ENCODE measurements at regions not wholly inside any gene's neighbourhood (a gene's known extent, or its start where the extent isn't known, plus 50 kb on each side); places are given as distances from the start of the nearest gene placed in this dataset.
"Not testable (repeated sequence)": the region's sequence is repeated elsewhere in the genome, so short reads cannot be mapped to it uniquely, and the experiment has no call there.

DNA sequence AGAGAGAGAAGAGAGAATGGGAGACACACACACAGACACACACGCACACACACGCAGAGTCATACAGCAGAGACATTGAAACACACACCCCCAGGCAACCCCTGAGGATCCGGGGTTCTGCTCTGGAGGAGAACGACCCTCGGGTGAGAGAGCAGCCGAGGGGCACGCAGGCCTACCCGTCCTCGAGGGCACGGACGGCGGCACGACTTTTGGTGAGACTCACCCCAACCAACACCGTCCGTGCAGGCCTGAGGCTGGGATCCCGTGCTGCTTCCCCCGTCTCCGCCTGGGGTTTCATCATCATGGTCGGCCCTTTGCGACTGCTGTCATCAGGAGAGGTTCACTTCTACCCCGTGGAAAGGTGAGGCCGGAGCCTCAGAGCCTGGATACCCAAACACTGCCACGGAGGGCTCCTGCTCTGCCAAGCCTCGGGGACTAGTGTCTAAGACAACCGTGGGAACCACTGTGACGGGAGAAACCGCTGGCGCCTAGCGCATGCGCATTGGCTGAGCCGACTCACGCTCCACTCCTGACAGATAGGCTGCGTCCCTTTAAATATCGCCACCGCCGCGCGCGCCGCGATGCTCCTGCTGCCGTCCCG, 703.4 kb upstream of the TPTE start:
- H3K4me1 ChIP-seq (ENCODE audit: control insufficient read depth in 1 of 2, insufficient read depth in 2 of 2, low read length in 2 of 2); H3K27ac ChIP-seq (ENCODE audit: low read depth in 1 of 2, low read length in 2 of 2); H3K36me3 ChIP-seq (replicated peaks in 1 of 2; ENCODE audit: control insufficient read depth in 1 of 2, insufficient read depth in 2 of 2, low read length in 2 of 2); intact Hi-C loops (cut with micrococcal nuclease); H2AFZ ChIP-seq (ENCODE audit: insufficient read depth, low read depth, low read length, poor library complexity, severe bottlenecking); H3K4me1 Mint-ChIP-seq; H3K4me3 Mint-ChIP-seq; H3K79me2 ChIP-seq (ENCODE audit: insufficient read depth, low read length); H4K20me1 ChIP-seq (ENCODE audit: insufficient read depth, low read length); H3K4me3 ChIP-seq (replicated peaks in 1 of 3; ENCODE audit: low read depth in 2 of 3, low read length in 3 of 3); H3K27ac Mint-ChIP-seq; H3K36me3 Mint-ChIP-seq; H3K27me3 Mint-ChIP-seq (ENCODE audit: low read depth in 3 of 3); H3K27me3 ChIP-seq (ENCODE audit: control insufficient read depth in 2 of 2, insufficient read depth in 2 of 2, low read length in 2 of 2); H3K9me3 ChIP-seq (replicated peaks in 1 of 2; ENCODE audit: control insufficient read depth in 1 of 2, insufficient read depth in 1 of 2, low read length in 2 of 2); H3K4me2 ChIP-seq (replicated peaks; ENCODE audit: extremely low read depth, low read length, poor library complexity, severe bottlenecking); DNase-seq; H3K9ac ChIP-seq (ENCODE audit: insufficient read depth, low read length, poor library complexity, severe bottlenecking): not testable (repeated sequence)
- H3K9me3 Mint-ChIP-seq: peaks cover 3 to 41% (median 13%) of the 10 kb centered on the region in 7 donors
- no CpG with 5 or more reads among the region's 43 CpGs for WGBS (ENCODE audit: insufficient coverage)

DNA sequence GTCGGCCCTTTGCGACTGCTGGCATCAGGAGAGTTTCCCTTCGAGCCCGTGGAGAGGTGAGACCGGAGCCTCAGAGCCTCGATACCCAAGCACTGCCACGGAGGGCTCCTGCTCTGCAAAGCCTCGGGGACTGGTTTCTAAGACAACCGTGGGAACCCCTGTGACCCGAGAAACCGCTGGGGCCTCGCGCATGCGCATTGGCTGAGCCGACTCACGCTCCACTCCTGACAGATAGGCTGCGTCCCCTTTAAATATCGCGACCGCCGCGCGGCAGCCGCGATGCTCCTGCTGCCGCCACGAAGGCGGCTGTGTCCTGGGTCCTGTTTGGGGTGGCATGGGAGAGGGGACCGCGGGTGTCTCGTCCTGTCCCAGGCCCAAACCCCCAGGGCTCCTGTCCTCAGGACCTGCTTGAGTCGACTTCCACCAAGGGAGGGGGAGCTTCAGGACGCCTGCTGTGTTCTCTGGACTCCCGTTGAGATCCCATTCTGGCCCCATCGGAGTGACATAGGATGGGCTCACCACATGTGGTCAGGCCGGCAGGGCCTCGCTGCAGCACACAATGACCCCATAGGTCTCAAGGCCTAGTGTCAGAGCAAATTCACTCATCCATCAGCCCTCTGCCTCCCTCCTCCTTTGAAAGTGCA, 701.7 kb upstream of the TPTE start:
- H3K27ac Mint-ChIP-seq; H3K4me2 ChIP-seq (replicated peaks; ENCODE audit: extremely low read depth, low read length, poor library complexity, severe bottlenecking); H3K27me3 ChIP-seq (ENCODE audit: control insufficient read depth in 2 of 2, insufficient read depth in 2 of 2, low read length in 2 of 2); H3K36me3 ChIP-seq (replicated peaks in 1 of 2; ENCODE audit: control insufficient read depth in 1 of 2, insufficient read depth in 2 of 2, low read length in 2 of 2); H3K9ac ChIP-seq (ENCODE audit: insufficient read depth, low read length, poor library complexity, severe bottlenecking); H3K4me3 Mint-ChIP-seq; H2AFZ ChIP-seq (ENCODE audit: insufficient read depth, low read depth, low read length, poor library complexity, severe bottlenecking); H3K27ac ChIP-seq (ENCODE audit: low read depth in 1 of 2, low read length in 2 of 2); H3K4me1 ChIP-seq (ENCODE audit: control insufficient read depth in 1 of 2, insufficient read depth in 2 of 2, low read length in 2 of 2); H3K36me3 Mint-ChIP-seq; H3K79me2 ChIP-seq (ENCODE audit: insufficient read depth, low read length); intact Hi-C loops (cut with micrococcal nuclease); H3K27me3 Mint-ChIP-seq (ENCODE audit: low read depth in 3 of 3); DNase-seq; H3K9me3 ChIP-seq (replicated peaks in 1 of 2; ENCODE audit: control insufficient read depth in 1 of 2, insufficient read depth in 1 of 2, low read length in 2 of 2); H4K20me1 ChIP-seq (ENCODE audit: insufficient read depth, low read length); H3K4me3 ChIP-seq (replicated peaks in 1 of 3; ENCODE audit: low read depth in 2 of 3, low read length in 3 of 3); H3K4me1 Mint-ChIP-seq: not testable (repeated sequence)
- H3K9me3 Mint-ChIP-seq: peaks cover 8 to 42% (median 12%) of the 10 kb centered on the region in 7 donors
- no CpG with 5 or more reads among the region's 37 CpGs for WGBS (ENCODE audit: insufficient coverage)

DNA sequence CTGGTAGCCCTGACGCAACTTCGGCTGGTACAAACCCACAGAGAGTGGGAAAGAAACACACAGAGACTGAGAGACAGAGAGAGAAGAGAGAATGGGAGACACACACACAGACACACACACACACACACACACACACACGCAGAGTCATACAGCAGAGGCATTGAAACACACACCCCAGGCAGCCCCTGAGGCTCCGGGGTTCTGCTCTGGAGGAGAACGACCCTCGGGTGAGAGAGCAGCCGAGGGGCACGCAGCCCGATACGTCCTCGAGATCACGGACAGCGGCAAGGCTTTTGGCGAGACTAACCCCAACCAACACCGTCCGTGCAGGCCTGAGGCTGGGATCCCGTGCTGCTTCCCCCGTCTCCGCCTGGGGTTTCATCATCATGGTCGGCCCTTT, 700.8 kb upstream of the TPTE start:
- H3K4me2 ChIP-seq (replicated peaks; ENCODE audit: extremely low read depth, low read length, poor library complexity, severe bottlenecking); DNase-seq; H3K4me1 ChIP-seq (ENCODE audit: control insufficient read depth in 1 of 2, insufficient read depth in 2 of 2, low read length in 2 of 2); intact Hi-C loops (cut with micrococcal nuclease); H3K36me3 ChIP-seq (replicated peaks in 1 of 2; ENCODE audit: control insufficient read depth in 1 of 2, insufficient read depth in 2 of 2, low read length in 2 of 2); H3K4me3 ChIP-seq (replicated peaks in 1 of 3; ENCODE audit: low read depth in 2 of 3, low read length in 3 of 3); H3K9ac ChIP-seq (ENCODE audit: insufficient read depth, low read length, poor library complexity, severe bottlenecking); H4K20me1 ChIP-seq (ENCODE audit: insufficient read depth, low read length); H3K79me2 ChIP-seq (ENCODE audit: insufficient read depth, low read length); H3K27ac Mint-ChIP-seq; H3K27ac ChIP-seq (ENCODE audit: low read depth in 1 of 2, low read length in 2 of 2); H3K4me3 Mint-ChIP-seq; H3K27me3 ChIP-seq (ENCODE audit: control insufficient read depth in 2 of 2, insufficient read depth in 2 of 2, low read length in 2 of 2); H3K4me1 Mint-ChIP-seq; H3K9me3 ChIP-seq (replicated peaks in 1 of 2; ENCODE audit: control insufficient read depth in 1 of 2, insufficient read depth in 1 of 2, low read length in 2 of 2); H2AFZ ChIP-seq (ENCODE audit: insufficient read depth, low read depth, low read length, poor library complexity, severe bottlenecking); H3K27me3 Mint-ChIP-seq (ENCODE audit: low read depth in 3 of 3); H3K36me3 Mint-ChIP-seq: not testable (repeated sequence)
- no CpG with 5 or more reads among the region's 20 CpGs for WGBS (ENCODE audit: insufficient coverage)
- H3K9me3 Mint-ChIP-seq: peaks cover 8 to 36% (median 10%) of the 10 kb centered on the region in 7 donors

DNA sequence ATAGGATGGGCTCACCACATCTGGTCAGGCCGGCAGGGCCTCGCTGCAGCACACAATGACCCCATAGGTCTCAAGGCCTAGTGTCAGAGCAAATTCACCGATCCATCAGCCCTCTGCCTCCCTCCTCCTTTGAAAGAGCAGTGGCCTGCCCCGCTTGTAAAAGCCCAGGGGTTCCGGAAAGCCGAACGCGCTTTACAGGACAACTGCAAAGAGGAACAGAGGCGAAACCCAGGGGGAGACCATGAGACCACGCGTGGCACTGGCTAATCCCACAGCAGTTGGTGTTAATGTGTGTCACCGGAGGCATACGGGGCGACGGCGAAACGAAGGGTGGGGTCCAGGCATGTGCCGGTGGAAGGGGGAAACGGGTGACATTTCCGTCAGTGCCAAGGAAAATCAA, 699.9 kb upstream of the TPTE start:
- H3K9me3 ChIP-seq (replicated peaks in 1 of 2; ENCODE audit: control insufficient read depth in 1 of 2, insufficient read depth in 1 of 2, low read length in 2 of 2); H3K27ac Mint-ChIP-seq; H3K4me1 ChIP-seq (ENCODE audit: control insufficient read depth in 1 of 2, insufficient read depth in 2 of 2, low read length in 2 of 2); H3K4me2 ChIP-seq (replicated peaks; ENCODE audit: extremely low read depth, low read length, poor library complexity, severe bottlenecking); H3K27me3 Mint-ChIP-seq (ENCODE audit: low read depth in 3 of 3); H3K27ac ChIP-seq (ENCODE audit: low read depth in 1 of 2, low read length in 2 of 2); H3K4me3 Mint-ChIP-seq; H2AFZ ChIP-seq (ENCODE audit: insufficient read depth, low read depth, low read length, poor library complexity, severe bottlenecking); H3K79me2 ChIP-seq (ENCODE audit: insufficient read depth, low read length); H3K36me3 ChIP-seq (replicated peaks in 1 of 2; ENCODE audit: control insufficient read depth in 1 of 2, insufficient read depth in 2 of 2, low read length in 2 of 2); H4K20me1 ChIP-seq (ENCODE audit: insufficient read depth, low read length); DNase-seq; H3K4me3 ChIP-seq (replicated peaks in 1 of 3; ENCODE audit: low read depth in 2 of 3, low read length in 3 of 3); H3K27me3 ChIP-seq (ENCODE audit: control insufficient read depth in 2 of 2, insufficient read depth in 2 of 2, low read length in 2 of 2); H3K9ac ChIP-seq (ENCODE audit: insufficient read depth, low read length, poor library complexity, severe bottlenecking); H3K36me3 Mint-ChIP-seq; intact Hi-C loops (cut with micrococcal nuclease); H3K4me1 Mint-ChIP-seq: not testable (repeated sequence)
- 39% methylated on average over 7 of the region's 20 CpGs for WGBS (ENCODE audit: insufficient coverage)
- peaks cover 8 to 36% (median 10%) of the 10 kb centered on the region in 7 donors for H3K9me3 Mint-ChIP-seq

Measured in CD14-positive monocyte (primary cell).